HG03280 (cell line): ENCODE measurements at regions not wholly inside any gene's neighbourhood (a gene's known extent, or its start where the extent isn't known, plus 50 kb on each side); places are given as distances from the start of the nearest gene placed in this dataset.

ENCODE experiments used
- ATAC-seq: cut with Tn5 transposase; IDR thresholded peaks from one replicate; pipeline ENCODE4 v1.9.1; 2021; ENCODE audit warnings: mild to moderate bottlenecking, moderate library complexity; ENCODE audit not compliant: unreplicated experiment

DNA sequence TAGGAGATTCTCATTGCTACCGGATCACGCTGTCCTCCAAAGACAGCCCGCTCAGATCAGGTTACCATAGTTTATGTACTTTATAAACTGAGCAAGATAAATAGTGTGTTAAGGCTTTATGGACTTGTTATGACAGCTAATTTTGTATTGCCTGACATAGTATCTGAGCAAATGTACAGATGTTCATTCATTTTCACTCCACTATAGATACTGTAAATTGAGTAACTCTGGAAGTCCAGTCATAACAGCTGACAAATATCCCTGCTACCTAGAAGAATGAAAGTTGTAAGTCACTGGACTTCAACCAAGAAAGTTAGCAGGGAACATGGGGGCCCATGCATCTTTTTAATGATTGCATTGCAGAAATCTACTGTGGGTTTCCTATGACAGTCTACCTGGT lies 292.4 kb upstream of the ADAMTS16 start:
- ATAC-seq, result no peak

DNA sequence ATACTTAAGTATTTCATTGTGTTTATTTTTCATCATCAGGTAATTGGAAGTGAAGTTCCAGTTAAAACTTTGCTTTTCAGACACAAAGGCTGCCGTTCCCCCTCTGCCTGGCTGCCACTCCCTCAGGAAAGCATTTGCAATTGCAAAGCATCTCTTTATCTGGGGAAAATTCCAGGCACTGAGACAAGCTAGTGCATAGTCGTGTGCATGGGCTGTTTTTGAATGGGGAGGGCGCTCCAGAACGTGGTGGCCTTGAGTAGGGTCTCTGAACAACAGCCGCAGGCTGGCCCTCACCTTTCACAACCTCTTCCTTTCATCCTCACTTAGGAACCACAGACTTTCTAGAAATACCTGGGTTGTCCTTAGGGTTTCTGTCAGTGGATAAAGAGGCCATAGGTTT lies 285.1 kb upstream of the ADAMTS16 start:
- ATAC-seq, result no peak

DNA sequence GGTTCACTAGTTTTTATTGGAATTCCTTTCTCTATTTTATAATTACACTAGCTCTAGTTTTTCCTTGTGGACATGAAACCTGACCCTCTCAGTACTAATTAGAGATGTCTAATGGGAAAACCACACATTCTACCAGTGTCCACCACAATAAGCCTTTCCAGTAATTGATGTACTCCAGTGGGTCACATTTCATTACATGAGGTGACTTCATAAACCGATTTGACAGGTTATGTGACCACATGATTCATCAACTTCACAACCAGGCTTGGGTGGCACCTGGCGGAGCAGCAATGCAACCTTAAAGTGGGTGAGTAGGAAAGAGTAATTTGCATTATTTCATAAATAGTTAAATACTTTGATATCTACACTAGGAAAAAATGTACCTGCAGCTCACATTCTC lies 284.2 kb upstream of the ADAMTS16 start:
- no peak for ATAC-seq

DNA sequence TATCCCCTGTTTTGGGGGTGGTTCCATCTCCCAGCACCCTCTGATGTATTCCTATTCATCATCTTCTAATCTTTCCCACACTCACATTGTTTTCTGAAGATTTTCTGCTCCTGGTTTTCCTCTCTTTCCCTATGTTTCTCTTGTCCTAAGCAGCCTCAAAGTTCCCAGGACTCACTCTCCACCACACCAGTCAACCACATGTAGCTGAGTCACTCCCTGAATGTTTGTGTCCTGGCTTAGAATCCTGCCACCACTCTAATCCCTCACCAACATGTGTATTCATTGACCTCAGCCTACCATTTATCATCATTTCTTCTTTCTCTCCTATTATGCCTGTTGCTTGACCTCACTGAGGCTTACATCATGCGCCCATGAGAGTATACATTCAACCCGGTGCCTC lies 282.4 kb upstream of the ADAMTS16 start:
- ATAC-seq, result no peak

DNA sequence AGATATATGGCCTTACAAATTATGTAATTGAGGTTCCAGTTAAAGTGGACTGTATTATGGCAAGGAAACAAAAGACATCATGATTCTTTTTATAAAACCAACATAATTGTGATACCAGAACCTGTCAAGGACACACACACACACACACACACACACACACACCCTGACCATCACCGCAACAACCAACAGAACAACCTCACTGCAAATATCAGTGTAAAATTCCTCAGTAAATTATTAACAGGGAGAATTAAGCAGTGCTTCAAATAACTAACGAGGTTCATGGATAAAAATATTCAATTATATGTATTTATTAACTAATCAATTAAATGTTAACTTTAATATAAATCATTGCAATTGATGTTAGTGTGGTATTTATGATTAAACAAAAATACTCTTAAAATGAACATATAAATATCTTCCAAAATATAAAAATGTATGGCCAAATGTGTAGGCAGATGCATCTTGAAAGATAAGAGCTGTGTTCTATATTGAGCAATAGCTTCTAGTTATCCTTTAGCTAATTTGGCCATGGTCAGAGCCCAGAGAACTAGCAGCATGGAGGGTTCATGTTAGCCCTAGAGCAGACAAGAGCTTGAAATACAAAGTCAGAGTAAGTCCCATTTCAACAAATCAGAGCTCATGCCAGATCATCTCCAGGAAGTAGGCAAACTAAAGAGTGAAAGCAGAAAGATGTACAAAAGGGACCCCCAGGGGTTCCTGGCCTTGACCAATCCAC lies 280.5 kb upstream of the ADAMTS16 start:
- no peak for ATAC-seq

DNA sequence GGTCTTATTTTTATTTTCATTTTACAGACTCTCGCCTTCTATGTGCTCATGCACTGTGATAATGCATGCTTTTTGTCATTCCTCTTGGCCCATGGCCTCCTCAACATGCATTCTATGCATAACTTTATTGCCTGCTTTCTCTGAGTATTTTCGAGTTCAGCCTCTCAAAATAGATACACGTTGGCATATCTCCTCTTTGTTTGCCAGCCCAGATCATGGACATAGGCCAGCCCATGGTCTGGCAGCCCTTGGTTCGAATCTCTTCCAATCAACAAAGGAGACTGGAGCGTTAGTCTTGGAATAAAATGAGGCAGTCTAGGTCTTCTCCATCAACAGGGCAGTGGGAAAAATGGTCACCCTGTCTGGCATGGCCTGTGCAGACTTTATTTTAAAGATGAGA lies 279.5 kb upstream of the ADAMTS16 start:
- no peak for ATAC-seq

DNA sequence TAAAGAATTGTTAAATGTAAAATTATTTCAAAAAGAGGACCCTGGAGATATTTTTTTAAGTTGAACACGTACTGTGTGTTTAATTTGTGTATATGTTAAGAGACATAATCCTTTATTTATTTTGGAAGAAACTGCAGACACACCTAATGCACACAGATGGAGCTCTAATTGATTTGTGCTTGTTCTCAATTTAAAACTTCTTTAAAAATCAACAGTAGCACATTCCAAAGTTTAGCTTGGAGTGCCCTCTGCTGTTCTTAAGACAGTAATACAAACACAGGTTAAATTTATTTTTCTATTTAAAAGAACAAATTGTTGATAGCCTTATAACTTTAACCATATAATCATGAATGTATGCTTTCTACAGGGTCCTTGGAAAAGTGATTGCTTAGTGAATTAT lies 277.6 kb upstream of the ADAMTS16 start:
- ATAC-seq, result no peak

DNA sequence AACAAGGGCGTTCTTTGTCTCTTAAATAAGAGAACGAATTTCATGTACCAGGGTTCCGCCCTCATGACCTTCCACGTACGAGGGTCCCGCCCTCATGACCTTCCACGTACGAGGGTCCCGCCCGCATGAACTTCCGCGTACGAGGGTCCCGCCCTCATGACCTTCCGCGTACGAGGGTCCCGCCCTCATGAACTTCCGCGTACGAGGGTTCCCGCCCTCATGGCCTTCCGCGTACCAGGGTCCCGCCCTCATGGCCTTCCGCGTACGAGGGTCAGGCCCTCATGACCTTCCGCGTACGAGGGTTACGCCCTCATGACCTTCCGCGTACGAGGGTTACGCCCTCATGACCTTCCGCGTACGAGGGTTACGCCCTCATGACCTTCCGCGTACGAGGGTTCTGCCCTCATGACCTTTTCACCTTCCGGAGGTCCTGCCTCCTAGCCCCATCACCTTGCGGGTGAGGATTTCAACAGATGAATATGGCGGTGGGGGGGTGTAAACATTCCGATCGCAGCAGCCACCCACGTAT lies 273.9 kb upstream of the ADAMTS16 start:
- no peak for ATAC-seq

DNA sequence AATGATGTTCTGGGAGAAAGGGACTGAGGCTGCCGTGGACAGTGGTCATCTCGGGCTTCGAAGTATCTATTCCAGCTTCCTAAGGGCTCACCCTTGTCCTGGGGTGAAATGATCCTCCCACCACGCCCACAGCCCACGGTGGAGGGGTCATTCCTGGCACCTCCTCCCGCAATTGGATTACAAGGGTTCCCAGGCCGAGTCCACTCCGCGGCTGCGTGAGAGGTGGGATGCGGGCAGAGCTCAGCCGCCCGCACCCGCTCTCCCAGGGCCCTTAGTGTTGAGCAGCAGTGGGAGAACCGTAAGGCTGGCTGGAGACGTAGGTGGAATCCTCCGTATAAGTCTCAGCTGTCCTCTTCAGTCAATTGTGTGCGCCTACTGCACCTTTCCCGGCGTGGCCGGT lies 273.3 kb upstream of the ADAMTS16 start:
- ATAC-seq, result no peak

DNA sequence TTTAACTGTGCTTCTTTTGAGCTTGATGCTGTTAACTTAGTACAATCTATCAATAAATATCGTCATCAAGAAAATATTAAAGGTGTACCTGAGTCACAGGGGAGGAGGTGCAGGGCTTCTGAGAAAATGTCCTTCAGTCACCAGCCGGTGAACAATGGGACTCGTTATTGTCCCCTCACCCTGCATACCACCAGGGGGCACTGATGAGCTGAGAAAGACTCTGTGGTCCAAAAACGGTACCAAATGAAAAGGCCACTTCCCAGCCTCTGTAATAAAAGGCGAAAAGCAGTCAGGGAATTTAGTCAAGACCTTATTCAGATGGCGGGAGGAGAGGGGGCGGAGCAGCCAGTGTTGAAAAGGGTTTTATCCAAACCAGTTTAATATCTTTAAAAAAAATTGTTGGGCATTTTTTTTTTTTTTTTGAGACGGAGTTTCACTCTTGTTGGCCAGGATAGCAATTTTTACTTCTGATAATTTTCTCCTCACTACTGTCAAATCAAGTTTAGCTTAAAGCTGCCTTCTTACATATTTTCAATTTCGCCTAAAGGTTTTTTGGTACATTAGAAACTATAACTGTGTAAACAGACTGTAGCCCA lies 271.9 kb upstream of the ADAMTS16 start:
- ATAC-seq, result peak; percentile 51

DNA sequence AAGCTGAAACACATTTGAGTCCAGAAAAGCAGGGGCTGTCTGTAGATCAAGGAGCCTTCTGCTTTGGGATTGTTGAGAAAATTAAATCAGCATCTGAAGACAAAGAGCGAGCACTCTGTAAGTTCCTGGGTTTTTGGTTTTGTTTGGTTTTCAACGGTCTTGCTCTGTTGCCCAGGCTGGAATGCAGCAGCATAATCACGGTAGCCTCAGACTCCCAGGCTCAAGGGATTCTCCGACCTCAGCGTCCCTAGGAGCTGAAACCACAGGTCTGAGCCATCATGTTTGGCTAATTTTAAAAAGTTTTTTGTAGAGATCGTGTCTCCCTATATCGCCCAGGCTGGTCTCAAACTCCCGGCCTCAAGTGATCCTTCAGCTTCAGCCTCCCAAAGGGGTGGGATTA lies 266.5 kb upstream of the ADAMTS16 start:
- no peak for ATAC-seq

DNA sequence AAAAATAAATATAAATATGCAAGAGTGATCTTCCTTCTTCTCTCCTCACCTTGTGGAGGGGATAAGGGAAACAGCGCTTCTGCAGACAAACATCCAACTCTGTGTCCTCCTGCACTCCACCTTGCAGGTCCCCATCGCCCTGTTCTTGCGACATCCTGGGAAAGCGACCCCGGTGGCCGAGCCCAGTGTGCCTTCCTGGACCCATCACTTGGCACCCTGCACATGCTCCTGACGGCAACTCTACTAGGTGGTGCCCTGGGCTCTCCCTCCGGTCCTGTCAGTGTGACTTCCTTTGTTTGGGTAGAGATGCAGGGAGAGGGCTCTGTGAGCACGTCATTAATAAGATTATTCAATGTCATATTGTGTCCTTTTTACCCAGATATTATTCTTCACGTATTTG lies 266.0 kb upstream of the ADAMTS16 start:
- no peak for ATAC-seq

DNA sequence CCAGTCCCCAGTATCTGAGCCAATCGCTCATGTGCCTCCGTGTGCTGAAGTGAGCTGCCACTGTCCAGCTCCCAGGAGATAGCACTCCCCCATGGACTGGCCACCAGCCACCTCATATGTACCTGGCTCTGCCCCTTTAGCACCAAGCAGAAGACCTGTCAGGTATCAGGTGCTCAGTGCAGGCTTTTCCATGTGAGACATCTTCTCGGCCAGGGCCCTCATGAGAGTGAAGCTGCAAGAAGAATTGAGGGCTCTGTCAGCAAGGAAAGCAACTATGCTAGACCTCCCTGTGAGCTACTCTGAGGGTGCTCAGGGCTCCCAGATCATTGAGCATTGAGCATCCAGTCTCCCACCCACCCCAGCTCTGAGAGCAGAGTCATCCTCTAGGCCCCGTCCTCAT lies 264.2 kb upstream of the ADAMTS16 start:
- no peak for ATAC-seq

DNA sequence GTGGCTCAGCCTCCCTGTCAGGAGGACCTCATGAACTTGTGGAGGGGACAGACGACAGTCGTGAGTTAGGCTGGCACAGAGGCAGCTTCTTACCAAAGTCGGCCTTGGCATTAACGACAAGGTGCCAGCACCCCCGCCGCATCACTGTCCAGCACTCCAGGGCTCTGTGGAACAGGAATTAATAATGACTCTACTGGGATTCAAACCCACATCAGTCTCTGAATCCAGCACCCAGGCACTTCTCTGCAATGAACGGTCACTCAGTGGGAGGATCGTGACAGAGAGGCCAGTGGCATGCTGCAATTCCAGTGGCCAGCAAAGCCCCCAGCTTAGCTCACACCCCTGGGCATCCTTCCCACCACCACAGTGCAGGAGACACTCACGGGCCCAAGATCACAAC lies 263.3 kb upstream of the ADAMTS16 start:
- ATAC-seq, result no peak

DNA sequence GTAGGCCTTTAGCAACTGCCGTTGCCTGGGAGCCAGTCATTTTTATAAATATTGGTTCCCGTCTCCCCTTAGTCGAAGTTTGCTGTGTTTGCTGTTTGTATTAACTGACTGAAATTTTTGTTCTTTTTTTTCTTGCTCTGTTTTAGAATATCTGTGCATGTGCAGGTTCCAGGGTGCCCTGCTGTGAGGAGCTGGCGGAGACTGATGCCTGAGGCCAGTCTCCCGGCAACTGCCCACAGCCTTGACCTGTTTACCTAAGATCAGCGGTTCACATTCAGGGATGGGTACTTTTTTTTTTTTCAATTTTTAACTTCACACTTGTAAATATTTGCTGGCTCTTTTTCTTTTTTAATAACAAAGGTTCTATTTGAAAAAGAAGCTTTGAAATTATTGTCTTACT lies 262.6 kb upstream of the ADAMTS16 start:
- no peak for ATAC-seq

DNA sequence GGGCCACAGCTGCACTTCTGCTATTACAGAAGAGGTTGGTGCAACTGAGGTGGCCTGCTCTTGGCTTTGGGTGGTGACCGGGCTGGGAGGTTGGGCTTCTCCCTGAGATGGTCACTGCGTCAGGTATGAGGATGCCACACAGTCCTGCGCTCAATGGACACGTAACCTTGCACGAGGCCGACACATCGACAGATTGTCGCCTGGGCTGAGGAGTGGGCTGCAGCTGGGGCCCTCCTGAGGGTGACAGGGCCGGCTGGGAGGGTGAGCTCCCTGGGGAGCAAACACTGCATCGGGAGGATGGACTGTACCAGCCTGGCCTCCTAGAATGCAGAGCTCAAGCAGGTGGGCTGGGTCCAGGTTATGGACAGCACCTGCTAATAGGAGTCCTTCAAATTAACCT lies 261.1 kb upstream of the ADAMTS16 start:
- ATAC-seq, result no peak

DNA sequence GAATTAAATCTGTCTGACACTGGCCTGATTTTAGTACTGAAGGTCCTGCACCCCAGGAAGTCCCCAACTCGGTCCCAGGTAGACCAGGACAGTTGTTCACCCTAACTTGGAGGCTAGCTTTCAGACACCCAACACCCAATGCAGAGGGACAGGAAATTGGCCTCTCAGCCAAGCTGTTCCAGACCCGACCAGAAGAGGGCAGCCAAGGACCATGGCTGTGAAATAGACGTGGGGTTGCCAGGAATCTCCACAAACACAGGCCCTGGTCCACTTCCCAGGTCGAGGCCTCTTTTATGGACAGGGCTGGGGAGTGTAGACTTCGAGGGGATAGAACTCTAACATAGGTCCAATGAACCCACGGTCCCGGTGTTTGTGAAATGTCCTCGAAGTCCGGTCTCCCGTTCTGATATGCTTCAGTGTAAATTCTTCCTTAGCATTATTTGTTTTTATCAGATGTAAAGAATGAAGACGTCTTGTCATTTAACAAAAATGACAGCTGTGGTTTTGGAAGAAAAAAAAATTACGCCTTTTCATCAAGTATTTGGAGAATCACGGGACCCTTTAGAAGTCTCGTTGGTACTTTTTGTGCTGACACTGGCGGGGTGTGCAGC lies 260.3 kb upstream of the ADAMTS16 start:
- ATAC-seq, result peak; percentile 79

DNA sequence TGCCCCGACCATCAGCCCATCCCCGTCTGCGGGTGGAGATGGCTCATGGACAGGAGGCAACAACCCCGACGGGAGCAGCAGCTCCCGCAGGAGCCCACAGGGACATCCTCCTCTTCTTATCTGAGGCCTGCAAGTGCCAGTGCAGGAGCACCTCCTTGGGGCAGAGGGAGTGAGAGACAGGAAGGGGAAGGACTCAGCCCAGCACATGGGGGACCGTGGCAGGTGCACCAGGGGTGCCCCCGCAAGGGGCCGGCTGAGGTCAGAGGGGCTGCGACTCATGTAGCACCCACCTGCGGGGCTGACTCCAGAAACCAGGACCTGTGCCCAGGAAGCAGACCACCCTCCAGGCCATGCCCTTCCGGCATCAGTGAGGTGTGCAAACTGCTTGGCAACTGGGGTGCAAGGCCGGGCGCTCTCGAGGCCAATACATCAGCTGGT lies 259.8 kb upstream of the ADAMTS16 start:
- no peak for ATAC-seq

DNA sequence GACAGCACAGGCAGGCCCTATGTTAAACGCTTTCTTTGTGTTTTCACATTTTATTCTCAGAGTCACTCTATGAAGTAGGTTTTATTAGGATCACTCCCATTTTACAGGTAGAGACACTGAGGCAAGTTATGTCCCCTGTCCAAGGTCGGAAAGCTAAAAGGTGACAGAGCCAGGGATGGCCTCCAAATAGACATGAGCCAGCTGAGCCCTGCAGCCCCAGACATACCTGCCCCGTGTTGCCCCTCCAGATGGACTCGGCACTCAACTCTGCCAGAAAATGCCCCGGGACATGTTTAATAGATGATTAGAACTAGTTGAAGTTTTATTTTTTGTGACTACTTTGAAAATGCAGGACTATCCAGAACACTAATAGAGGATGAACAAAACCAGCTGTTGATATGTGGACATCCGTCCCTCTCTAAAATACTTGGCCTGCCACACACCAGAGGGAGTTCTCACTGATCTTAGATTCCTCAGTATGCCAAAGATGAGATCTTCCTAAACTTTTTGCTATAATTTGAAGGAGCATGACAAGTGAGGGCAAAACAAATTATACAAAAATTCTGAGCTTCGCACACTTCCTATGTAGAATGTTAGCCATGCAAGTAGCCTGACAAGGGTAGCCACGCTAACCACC lies 258.6 kb upstream of the ADAMTS16 start:
- no peak for ATAC-seq

DNA sequence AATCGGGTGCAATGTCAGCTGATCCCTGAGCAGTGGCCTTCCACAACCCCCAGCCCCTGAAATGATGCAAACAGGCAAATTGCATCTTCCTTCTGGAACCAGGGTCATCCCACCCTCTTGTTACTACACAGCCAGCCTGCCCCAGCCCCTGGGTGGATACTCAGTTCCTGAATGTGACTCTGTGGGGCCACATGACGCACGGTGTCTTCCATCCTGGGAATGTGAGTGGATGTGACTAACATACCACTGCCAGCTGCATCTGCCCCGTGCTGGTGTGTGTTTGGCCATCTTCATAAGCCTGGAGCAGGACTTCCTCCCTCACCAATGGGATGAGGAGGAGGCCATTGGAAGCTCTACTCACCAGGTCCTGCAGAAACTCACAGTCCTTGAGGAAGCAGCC lies 257.9 kb upstream of the ADAMTS16 start:
- ATAC-seq, result no peak

DNA sequence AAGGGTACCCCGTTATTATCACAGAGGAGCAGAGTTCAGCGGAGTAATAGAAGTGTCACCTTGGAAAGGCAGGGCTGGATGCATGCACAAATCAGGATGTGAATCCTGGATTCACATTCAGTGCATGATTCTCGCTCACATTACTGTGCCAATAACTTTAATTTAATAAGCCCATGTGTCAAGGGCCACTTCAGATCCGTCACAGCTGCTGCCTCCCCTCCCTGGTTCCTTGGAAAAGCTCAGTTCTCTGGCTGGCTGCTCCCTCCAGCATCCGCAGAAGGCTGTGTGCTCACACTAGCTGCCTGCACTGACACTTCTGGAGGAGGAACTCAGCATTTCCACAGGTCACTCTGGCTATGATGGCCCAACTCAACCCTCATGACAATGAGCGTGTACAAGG lies 256.8 kb upstream of the ADAMTS16 start:
- ATAC-seq, result no peak
